GM18870 (cell line): ENCODE measurements at regions not wholly inside any gene's neighbourhood (a gene's known extent, or its start where the extent isn't known, plus 50 kb on each side); places are given as distances from the start of the nearest gene placed in this dataset.
A peak's percentile ranks its signal among the peaks of the same experiment; 100 is the strongest.
"Not testable (repeated sequence)": the region's sequence is repeated elsewhere in the genome, so short reads cannot be mapped to it uniquely, and the experiment has no call there.

Source experiments
- ATAC-seq: cut with Tn5 transposase; IDR thresholded peaks from one replicate; pipeline ENCODE4 v1.9.1; 2021; ENCODE audit warnings: moderate library complexity; ENCODE audit not compliant: unreplicated experiment

DNA sequence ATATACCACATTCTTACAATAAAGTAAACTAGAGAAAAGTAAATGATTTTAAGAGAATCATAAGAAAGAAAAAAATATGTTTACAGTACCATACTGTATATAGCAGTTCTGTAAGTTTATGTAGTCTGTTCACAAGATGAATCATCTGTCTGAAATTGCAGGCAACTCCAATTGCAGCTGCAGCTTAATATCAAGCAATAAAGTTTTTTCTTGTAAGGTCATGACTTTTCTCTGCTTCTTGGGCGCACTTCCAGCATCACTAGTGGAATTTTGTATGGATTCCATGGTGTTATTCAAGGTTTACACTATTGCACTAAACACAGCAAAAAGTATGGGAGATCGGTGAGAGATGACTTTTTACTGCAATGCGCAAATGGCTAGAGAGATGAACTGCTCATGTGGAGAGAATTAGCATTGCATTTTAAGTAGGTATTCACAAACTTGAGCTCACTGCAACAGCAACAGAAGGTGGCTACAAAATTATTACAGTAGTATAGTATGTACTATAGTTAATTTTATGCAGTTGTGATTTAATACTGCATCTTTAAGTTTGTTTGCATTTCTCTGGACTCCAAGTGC, 445.4 kb upstream of the OR4E1 start:
- no peak for ATAC-seq

DNA sequence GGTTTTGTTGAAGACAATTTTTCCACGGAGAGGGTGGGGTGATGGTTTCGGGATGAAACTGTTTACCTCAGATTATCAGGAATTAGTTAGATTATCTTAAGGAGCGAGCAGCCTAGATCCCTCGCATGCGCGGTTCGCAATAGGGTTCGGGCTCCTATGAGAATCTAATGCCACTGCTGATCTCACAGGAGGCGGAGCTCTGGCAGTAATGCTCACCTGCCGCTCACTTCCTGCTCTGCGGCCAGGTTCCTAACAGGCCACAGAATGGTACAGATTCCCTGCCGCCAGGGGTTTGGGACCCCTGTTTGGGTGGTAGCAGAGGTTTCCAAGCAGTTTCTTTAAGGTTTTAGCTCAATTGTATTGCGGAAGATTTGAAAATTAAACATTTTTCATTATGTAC, 439.8 kb upstream of the OR4E1 start:
- ATAC-seq = no peak

DNA sequence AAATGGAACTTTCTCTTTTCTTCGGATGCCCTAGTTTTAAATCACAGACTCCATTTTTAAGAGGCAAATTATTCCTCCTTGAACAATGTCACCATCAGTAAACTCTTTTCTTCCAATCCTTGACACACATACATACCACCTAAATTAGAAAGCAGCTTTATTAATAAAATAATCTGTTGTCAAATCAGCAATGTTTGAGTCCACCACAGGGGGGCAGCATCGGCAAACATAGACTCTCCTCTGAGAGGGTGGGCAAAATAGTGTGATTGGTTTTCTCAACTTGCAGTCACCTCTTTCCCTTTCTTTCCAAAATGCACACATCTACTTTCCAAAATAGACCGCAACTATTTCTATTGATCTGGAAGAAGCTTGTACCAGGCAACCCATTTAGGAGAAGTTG, 438.4 kb upstream of the OR4E1 start:
- ATAC-seq = no peak

DNA sequence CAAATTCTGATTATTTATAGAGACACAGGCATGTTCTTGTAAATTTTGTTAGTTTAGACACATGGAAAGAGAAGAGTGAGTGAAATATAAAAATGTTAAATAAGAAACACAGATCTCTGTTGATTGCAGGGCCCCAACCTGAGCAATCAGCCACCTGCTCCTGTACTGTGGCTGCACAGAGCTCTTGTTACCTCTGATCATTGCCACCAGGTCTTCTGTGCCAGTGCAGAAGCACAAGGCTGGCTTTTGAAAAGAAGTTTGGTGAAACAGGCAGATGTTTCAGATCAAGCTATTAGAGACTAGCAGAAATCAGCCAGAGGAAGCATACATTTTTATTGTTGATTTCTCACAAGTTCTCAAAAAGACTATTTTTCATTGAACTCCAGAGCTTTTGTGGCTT, 434.1 kb upstream of the OR4E1 start:
- no peak for ATAC-seq

DNA sequence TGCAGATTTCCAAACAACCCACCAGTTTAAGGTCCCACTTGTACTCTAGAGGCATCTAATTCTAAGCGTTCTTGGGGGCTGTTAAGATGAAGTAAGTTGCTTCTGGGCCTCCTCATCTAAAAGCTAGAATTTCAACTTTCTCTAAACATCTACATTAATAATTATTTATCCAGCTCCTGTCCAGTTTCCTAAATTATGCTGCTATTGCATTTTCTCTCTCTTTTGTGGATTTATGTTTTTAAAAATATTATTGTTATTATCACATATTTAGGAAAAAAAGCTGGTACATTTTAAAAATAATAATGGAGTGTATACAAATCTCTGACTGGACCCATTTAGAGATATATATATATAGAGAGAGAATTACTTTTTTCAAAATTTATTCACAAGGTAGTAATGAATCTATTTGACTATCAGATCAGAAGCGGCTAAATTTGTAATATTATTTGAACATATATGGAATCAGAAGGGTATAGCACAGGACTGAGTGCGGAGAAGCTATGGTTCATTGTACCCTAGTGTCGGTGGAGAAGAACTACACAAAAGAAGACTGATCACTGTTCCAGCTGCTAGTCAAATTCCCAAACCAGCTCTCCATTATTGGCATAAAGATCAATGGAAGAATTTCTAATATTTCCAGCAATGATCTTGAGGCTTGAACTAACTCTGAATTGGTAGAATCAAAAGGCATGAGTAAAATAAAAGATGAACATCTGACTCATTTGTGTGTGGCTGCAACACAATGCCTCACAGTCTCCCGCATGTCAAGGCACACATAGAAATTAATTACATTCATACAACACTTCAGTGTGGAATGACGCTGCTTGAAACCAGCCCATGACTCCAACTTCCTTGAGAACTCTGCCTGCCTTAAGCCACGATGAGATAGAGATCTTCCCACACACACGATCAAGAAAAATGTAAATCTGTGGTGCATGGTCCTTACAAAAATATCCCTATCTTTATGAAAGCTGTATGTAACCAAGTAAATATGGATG, 433.4 kb upstream of the OR4E1 start:
- no peak for ATAC-seq

DNA sequence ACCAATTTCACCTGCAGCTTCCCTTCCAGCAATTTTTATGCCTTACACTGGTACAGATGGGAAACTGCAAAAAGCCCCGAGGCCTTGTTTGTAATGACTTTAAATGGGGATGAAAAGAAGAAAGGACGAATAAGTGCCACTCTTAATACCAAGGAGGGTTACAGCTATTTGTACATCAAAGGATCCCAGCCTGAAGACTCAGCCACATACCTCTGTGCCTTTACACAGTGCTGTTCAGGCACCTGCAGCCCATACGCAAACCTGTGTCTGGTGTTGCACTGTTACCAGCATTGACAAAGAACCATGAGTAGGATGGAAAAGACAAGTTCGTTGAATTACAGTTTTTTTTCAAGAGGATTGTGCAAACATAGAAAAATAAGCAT, 432.0 kb upstream of the OR4E1 start:
- ATAC-seq = no peak

DNA sequence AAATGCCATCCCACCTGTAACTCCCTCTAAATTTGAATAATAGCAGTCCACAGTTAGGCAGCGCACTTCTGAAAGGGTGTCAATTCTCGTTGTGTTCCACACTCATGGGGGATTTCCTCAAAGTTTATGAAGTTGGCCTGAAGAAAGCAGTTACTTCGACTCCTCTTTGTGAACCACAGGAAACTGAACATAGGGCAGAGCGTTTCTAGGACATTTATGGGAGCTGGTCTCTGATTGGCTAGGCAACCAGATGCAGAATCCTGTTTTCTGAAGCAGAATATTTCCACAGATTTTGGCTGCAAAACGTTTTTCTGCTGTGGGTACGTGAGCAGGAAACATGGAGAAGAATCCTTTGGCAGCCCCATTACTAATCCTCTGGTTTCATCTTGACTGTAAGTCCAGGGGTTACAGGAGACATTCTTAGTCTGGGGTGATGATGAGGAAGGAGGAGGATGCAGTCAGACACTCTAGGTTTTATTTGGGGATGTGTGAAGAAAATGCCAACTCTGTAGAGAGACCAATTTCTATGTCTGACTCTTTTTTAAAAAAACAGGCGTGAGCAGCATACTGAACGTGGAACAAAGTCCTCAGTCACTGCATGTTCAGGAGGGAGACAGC, 431.5 kb upstream of the OR4E1 start:
- ATAC-seq = no peak

DNA sequence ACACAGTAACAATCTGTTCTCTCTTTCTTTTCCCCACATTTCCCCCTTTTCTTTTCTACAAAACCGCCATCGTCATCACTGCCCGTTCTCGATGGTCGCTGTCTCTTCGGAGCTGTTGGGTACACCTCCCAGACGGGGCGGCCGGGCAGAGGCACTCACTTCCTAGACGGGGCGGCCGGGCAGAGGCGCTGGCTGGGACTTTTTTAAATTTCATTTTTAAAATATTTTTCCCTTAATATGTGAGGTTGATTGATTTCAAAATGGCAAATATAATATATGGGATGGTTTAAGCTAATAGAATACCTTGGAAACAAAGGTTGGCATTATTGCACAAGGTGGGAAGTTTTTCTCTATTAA, 427.1 kb upstream of the OR4E1 start:
- ATAC-seq = not testable (repeated sequence)

DNA sequence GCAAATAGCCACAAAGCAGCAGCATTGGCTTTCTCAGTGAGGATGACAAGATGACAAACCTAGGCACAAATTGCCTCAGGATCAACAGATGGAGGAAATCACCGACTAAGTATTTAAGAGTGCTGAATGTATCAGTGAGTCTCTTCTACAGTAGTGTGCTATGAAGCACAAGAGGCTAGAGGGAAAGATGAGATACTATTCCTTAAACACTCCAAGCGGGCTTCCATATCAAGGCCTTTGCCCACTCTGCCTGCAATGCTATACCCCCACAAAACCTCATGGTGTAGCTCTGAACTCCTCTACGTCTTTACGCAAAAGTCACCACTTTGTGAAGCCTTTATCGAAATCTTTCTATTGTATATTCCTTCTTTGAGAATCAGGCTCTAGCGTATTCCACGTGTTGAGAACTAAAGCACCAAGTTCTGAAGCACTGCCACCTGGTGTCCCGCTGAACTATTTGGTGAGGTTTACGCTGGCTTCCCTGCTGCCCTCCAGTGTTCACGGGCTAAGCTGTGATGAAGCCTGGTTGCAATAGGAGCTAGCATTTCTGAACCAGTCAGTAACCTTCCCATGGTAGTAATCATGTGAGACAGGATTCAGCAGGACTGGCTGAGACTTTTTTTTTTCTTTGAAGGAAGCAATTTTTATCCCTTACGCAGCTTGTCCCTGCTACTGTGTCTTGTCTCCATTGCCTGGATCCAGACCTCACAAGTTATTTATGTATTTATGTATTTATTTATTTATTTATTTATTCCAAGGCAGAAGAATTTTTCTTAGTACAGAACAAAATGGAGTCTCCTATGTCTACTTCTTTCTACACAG, 426.5 kb upstream of the OR4E1 start:
- peak; percentile 44 for ATAC-seq

DNA sequence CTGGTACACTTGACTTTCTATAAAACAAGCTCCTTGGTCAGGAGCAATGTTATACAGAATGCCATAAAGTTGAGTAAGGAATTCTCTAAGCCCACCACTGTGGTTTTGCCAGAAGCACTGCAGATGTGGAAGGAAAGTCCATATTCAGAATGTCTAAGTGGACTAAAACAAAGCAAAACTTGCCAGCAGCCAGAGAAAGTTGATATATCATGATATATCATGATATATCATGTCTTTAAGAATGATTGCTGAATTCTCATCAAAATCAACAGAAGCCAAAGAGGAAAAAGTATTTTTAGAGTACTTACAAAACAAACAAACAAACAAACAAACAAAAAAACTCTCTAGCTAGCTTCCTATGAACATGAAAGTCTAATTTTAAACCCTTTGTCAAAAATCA, 424.8 kb upstream of the OR4E1 start:
- ATAC-seq = no peak

DNA sequence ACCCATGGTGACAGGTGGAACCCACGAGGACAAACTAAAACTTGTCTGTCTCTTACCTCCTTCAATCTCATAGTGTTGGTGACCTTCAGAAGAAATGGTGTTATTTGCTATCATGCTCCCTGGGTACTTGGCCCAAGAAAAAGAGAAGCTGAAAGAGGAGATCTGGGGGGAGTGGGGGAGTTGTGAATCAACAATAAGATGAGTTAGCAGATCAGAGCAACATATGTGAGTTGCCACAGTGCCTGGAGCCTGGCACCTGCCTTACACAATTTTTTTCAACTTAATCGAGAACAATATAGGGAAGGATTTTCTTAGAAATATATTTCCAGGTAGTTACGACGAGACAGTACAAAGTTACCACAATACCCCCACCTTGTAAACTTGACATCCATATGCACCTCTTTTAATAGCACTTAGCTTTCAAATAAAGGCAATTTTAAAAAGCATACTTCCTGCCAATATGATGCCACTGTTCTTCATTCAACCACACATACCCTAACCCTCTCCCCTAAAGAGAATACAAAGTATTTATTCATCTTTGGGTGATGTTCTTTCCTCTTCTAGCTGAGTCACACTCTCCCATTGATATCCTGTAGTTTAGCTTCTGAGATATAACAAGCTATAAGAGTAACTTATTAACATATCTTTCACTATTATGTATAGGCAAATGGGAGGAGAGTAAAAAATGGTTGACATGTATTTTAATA, 424.1 kb upstream of the OR4E1 start:
- no peak for ATAC-seq

DNA sequence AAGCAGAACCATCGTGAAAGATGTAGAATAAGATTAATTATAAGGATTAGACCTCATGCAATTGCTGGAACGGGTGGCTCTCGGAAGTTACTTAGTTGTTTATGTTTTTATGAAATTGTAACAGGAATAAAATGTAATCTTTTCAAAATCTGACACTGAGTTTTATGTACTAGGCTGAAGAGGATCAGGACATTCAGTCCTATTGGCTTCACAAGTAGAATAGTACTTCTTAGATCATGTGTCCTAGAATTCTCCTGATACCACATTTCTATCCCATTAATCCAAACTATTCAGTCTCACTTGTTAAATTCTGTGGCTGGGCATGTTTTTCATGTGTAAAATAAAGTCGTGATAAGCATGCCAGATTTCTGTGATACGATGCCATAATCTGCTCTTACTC, 423.5 kb upstream of the OR4E1 start:
- no peak for ATAC-seq

DNA sequence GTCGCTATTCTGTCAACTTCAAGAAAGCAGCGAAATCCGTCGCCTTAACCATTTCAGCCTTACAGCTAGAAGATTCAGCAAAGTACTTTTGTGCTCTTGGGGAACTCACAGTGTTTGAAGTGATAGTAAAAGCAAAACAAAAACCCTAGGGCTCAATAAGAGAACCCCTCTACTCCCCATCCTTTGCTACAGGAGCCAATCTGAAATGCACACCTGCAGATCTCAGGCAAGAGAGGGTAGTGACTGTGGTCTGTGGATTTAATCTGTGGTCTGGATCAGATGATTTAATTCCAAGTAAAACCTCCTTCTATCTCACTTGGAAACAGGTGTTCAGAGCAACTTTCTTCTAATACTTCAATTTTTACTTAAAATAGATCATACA, 422.9 kb upstream of the OR4E1 start:
- peak; percentile 44 for ATAC-seq

DNA sequence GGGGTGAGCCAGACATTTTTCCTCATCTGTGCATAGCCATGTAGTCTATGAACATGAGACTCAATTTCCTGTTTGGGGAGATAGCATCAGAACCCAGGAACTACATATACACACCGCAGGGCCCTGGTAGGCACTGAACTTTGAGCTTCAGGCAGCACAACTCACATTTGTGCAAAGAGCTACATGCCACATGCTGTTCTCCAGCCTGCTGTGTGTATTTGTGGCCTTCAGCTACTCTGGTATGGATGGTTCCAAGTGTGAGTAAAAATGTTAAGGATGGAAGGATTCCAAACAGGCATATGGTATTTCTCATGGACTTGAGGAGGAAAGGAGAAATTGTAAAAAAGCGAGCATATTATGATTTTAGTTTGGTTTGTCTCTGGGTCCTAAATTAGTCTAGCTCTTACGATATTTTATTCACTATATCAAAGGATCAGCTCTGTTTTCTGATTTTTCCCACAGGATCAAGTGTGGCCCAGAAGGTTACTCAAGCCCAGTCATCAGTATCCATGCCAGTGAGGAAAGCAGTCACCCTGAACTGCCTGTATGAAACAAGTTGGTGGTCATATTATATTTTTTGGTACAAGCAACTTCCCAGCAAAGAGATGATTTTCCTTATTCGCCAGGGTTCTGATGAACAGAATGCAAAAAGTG, 422.4 kb upstream of the OR4E1 start:
- no peak for ATAC-seq

DNA sequence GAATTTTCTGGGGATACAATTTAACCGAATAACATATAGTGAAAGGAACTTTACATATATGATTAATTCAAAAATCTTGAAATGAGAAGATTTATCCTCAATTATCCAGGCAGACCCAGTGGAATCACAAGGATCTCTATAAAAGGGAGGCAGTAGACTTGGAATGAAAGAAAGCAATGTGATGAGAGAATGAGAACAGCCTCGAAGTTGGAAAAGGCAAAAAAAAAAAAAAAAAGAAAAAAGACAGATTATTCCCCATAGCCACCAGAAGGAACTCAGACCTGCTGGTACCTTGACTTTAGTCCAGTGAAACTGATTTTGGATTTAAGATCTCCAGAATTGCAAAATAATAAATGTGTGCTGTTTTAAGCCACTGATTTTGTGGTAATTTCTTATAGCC, 416.3 kb upstream of the OR4E1 start:
- no peak for ATAC-seq

DNA sequence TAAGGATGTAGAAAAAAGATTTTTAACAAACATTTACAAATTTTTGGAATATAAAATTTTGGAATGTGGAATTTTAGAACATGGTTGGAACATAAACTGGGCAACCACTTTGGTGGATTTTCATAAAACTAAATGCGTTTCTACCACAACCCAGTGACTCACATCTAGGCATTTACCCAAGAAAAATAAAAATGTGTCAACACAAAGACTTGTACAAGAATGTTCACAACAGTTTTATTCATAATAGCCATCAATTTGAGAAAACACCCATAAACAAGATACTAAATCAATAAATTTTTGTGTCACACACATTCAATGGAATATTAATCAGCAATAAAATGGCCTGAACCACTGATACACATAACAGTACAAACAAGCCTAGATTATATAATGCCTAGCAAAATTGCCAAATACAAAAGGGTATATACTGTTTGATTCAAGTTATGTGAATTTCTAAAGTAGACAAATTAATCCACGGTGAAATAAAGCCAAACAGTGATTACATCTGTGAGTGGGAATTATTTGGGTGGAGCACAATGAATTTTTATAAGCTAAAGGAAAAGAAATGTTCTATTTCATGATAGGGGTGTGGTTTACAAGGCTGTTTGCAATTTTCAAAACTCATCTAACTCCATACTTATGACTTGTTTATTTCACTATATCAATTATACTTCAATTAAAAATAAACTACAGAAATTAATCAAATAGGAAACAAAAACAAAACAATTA, 415.2 kb upstream of the OR4E1 start:
- ATAC-seq = no peak

DNA sequence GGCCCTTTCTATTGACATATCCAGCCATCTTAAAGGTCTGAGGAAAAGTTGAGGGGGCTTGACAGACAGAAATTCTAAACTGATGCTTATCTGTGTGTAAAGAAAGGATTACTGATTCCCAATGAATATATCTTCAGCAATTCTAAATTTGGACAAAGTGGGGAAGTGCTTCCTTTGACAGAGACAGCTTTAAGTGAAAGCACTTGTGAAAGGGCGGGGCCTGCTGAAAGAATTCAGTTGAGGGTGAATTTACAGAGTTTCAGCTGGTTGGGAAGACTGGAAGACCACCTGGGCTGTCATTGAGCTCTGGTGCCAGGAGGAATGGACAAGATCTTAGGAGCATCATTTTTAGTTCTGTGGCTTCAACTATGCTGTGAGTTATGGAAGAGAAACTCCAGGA, 412.5 kb upstream of the OR4E1 start:
- ATAC-seq = no peak

DNA sequence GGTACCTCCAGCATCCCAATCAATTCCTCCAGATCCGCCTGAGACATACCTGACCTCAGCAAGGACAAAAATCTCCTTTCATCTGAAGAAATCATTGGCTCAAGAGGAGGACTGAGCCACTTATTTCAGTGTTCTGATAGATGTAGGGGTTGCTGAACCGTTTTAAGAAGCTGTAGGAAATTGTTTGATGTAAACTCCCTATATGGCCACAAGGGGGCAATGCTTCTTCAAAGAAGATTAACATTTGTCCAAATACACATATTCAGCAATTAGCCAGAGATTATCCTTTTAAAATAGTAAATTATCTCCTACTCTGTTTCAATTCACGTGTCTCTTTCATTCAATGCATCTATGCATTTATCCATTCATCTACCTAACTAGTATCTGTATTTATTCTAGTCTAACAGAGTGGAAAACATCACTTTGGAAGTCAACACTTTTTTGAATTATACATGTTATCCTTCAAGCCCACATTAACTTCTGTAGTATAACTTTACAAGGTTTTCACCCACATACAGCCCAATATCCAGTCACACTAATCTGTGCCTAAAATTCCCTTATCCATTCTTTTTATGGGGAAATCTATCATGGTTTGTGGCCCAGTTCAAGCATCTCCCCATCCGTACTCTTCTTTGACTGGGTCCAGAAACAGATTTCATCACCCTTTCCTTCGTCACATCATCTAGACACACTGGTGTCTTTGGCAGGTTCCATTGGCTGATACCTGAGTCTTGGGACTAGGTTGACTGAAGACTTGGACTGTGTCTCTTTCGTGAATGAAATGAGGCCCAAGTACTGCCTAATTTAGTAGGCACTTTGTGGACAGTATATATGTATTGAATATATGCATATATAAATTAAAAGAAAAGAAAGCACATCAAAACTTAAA, 411.0 kb upstream of the OR4E1 start:
- no peak for ATAC-seq

DNA sequence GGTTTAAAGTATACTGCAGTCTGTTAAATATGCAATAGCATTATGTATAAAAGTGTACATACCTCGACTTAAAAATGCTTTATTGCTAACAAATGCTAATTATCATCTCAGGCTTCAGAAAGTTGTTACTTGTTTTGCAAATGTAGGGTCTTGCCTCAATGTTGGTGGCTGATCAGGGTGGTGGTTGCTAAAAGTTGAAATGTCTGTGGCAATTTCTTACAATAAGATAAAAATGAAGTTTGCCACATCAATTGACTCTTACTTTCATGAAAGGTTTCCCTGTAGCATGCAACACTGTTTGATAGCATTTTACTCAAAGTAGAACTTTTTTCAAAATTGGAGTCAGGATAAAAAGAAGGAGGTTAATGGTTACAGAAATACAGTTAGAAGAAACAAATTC, 407.7 kb upstream of the OR4E1 start:
- ATAC-seq = no peak
